MV-4-11 (cell line): ENCODE measurements at regions not wholly inside any gene's neighbourhood (a gene's known extent, or its start where the extent isn't known, plus 50 kb on each side); places are given as distances from the start of the nearest gene placed in this dataset.
A peak's percentile ranks its signal among the peaks of the same experiment; 100 is the strongest.

Source experiments
- DNase-seq: peaks from one replicate; lab custom pipeline; 2025; lab: John Stamatoyannopoulos, UW

GRCh38 chr16:66014221-66014620 is 352.3 kb upstream of the CDH5 start:
- no peak for DNase-seq

GRCh38 chr16:66013486-66013885 is 353.0 kb upstream of the CDH5 start:
- no peak for DNase-seq

- DNase-seq, result no peak
Measured at GRCh38 chr16:66008136-66008535, 358.4 kb upstream of the CDH5 start.

GRCh38 chr16:66007717-66008116 is 358.8 kb upstream of the CDH5 start:
- DNase-seq, result no peak

GRCh38 chr16:66006485-66006884 is 360.0 kb upstream of the CDH5 start:
- DNase-seq, result no peak

GRCh38 chr16:66004699-66005098 is 361.8 kb upstream of the CDH5 start:
- DNase-seq, result no peak

GRCh38 chr16:66003201-66003600 is 363.3 kb upstream of the CDH5 start:
- DNase-seq, result no peak

- DNase-seq, result no peak
Measured at GRCh38 chr16:66002601-66003000, 363.9 kb upstream of the CDH5 start.

- no peak for DNase-seq
Measured at GRCh38 chr16:66001432-66001831, 365.1 kb upstream of the CDH5 start.

- no peak for DNase-seq
Measured at GRCh38 chr16:65998443-65998842, 368.0 kb upstream of the CDH5 start.

GRCh38 chr16:65994291-65994690 is 372.2 kb upstream of the CDH5 start:
- no peak for DNase-seq

GRCh38 chr16:65991149-65991701 is 375.3 kb upstream of the CDH5 start:
- DNase-seq, result no peak

GRCh38 chr16:65989861-65990604 is 376.5 kb upstream of the CDH5 start:
- no peak for DNase-seq

GRCh38 chr16:65988024-65988595 is 378.4 kb upstream of the CDH5 start:
- DNase-seq, result no peak

GRCh38 chr16:65984296-65984695 is 382.2 kb upstream of the CDH5 start:
- no peak for DNase-seq

- no peak for DNase-seq
Measured at GRCh38 chr16:65981057-65981456, 385.4 kb upstream of the CDH5 start.

GRCh38 chr16:65975049-65975708 is 391.3 kb upstream of the CDH5 start:
- peak; percentile 21 for DNase-seq

GRCh38 chr16:65967376-65967775 is 399.1 kb upstream of the CDH5 start:
- DNase-seq, result no peak

- DNase-seq, result no peak
Measured at GRCh38 chr16:65965628-65966027, 400.9 kb upstream of the CDH5 start.

GRCh38 chr16:65964752-65965151 is 401.7 kb upstream of the CDH5 start:
- DNase-seq, result no peak

GRCh38 chr16:65961476-65962143 is 404.9 kb upstream of the CDH5 start:
- DNase-seq, result no peak

- no peak for DNase-seq
Measured at GRCh38 chr16:65959983-65960382, 406.5 kb upstream of the CDH5 start.

- DNase-seq, result no peak
Measured at GRCh38 chr16:65958086-65958485, 408.4 kb upstream of the CDH5 start.
